GM20000 (cell line): ENCODE measurements at regions not wholly inside any gene's neighbourhood (a gene's known extent, or its start where the extent isn't known, plus 50 kb on each side); places are given as distances from the start of the nearest gene placed in this dataset.
"Not testable (repeated sequence)": the region's sequence is repeated elsewhere in the genome, so short reads cannot be mapped to it uniquely, and the experiment has no call there.

Experiments used
- DNase-seq: peaks from one replicate; pipeline ENCODE4 v3.0.0; 2012; ENCODE audit warnings: low spot score
- CTCF ChIP-seq: IDR thresholded peaks from 2 replicates; pipeline ENCODE4 v1.5.1; 2012; ENCODE audit warnings: mild to moderate bottlenecking, control low read depth; ENCODE audit errors: extremely low read depth, missing control alignments

- no peak for TF ChIP-seq CTCF
- no peak for DNase-seq
Observed at GRCh38 chr10:3568392-3568791, 216.6 kb downstream of the KLF6 start.

- DNase-seq = no peak
- no peak for TF ChIP-seq CTCF
Observed at GRCh38 chr10:3567291-3567963, 217.6 kb downstream of the KLF6 start.

- DNase-seq = no peak
- no peak for TF ChIP-seq CTCF
Observed at GRCh38 chr10:3566627-3567026, 218.4 kb downstream of the KLF6 start.

- DNase-seq = no peak
- TF ChIP-seq CTCF = no peak
Observed at GRCh38 chr10:3564346-3565002, 220.5 kb downstream of the KLF6 start.

GRCh38 chr10:3563298-3563697 lies 221.7 kb downstream of the KLF6 start:
- no peak for DNase-seq
- TF ChIP-seq CTCF = no peak

GRCh38 chr10:3560628-3561027 lies 224.4 kb downstream of the KLF6 start:
- not testable (repeated sequence) for DNase-seq

GRCh38 chr10:3559527-3559926 lies 225.5 kb downstream of the KLF6 start:
- no peak for TF ChIP-seq CTCF
- no peak for DNase-seq

- DNase-seq = no peak
- no peak for TF ChIP-seq CTCF
Observed at GRCh38 chr10:3559011-3559410, 226.0 kb downstream of the KLF6 start.

- DNase-seq = not testable (repeated sequence)
Observed at GRCh38 chr10:3556191-3557017, 228.6 kb downstream of the KLF6 start.
